Hematopoietic multipotent progenitor cell (in vitro differentiated cells): ENCODE measurements at regions not wholly inside any gene's neighbourhood (a gene's known extent, or its start where the extent isn't known, plus 50 kb on each side); places are given as distances from the start of the nearest gene placed in this dataset.

ENCODE experiments used
- DNase-seq, 3 donors: peaks; one replicate each; pipeline ENCODE4 v3.0.0-alpha.2; 2011 to 2015; ENCODE audit warnings: low read depth in 2 of 3, low spot score in 2 of 3

DNA sequence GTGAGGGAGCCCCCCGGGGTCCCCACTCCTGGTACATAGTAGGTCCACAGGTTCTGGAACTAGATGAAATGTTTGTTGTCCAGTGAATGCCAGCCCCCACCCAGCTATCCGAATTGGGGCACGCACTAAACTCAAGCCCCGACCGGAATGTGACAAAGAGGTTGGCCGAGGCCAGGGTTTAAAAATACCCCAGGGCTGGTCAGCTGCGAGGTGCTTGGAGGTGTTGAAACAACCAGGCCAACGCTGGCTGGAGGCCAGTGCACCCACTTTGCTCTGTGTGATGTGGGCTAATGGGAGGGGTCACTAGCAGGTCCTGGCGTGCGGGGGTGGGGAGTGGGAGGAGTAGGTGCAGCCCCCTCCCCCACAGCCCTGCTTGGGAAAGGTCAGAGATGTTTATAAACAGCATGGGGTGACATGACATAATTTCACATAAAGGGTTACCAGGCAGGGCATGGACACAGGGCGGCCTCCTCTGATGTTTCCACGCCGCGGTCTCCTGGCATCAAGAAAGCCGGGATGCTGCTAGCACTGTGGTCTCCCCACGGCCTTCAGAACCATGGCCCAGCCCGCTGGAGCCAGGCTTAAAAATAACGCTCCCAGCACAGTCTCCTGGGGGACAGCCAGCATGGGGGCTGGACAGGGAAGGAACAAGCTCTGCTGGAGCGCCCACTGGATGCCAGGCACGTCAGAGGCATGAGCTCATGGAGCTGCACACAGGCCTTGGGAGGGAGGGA lies 111.2 kb upstream of the PTPN1 start:
- no peak for DNase-seq

DNA sequence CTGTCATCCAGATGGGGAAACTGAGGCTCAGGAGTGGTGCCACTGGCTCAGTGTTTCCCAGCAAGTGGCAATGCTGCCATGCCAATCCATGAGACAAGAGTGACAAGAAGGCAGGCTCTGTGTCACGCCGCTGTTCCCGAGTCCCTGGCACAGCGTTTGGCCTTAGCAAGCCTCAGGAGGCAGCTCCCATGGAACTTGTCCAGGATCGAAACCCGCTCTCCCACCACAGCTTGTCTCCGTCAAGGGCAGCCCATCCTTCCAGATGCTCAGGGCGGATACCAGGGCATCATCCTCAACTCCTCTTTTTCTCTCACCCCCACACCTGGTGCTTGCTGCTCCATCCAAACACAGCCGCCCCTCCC lies 110.6 kb upstream of the PTPN1 start:
- DNase-seq: no peak

DNA sequence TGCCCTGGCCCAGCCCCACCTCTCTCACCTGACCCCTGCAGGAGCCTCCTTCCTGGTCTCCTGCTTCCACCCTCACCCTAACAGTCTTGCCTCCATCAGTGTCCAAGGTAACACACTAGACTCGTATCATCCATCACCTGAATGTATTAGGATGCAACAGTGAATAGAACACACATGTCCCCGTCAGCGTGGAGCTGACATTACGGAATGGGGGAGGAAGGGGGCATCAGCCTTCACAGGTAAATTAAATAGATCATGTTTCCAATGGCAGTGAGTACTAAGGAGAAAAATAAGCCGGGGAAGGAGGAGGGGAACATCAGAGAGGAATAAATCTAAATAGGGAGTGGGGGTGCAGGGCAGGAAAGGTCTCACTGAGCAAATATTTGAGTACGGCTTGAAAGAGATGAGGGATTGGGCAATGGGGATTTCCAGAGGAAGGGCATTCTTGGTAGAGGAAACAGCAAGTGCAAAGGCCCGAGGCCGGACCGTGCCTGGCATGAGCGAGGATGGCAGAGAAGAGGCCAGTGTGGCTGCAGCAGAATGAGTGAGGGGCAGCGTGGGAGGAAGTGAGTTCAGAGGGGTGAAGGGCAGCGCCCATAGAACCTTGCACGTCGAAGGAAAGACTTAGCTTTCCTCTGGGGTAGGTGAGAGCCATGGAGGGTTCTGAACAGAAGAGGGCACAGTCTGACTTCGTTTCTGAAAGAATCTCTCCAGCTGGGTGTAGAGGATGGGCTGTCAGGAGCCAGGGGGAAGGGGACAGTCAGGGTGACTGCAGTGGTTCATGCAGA lies 110.1 kb upstream of the PTPN1 start:
- no peak for DNase-seq

DNA sequence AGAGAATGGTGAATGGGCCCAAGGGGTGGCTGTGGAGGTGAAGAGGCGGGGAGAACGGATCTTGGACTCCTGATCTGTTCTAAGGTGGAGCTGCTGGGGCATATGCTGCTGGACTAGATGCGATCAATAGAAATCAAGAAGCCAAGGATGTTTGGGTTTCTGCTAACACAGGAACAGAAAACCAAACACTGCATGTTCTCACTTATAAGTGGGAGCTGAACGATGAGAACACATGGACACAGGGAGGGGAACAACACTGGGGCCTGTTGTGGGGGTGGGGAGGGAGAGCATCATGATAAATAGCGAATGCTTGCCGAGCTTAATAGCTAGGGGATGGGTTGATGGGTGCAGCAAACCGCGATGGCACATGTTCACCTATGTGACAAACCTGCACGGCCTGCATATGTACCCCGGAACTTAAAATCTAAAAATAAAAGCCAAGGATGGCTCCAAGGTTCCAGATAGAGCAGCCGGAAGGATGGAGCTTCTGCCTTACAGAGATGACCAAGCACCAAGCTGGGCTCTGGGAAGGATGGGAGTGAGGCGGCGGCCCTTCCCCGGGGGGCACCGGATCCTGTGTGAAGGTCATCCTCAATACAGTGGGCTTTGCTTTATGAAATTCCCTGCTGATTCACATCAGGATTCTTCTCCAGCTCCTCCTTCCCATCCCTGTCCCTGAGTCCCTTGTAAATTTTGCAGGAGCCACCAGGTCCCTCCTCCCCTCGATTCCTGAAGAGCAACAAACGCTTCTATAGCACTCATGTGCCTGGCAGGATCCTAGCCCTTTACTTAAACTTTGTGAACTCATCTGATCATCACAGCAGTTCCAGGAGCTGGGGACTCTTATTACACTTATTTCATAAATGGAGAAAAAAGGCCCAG lies 109.2 kb upstream of the PTPN1 start:
- no peak for DNase-seq

DNA sequence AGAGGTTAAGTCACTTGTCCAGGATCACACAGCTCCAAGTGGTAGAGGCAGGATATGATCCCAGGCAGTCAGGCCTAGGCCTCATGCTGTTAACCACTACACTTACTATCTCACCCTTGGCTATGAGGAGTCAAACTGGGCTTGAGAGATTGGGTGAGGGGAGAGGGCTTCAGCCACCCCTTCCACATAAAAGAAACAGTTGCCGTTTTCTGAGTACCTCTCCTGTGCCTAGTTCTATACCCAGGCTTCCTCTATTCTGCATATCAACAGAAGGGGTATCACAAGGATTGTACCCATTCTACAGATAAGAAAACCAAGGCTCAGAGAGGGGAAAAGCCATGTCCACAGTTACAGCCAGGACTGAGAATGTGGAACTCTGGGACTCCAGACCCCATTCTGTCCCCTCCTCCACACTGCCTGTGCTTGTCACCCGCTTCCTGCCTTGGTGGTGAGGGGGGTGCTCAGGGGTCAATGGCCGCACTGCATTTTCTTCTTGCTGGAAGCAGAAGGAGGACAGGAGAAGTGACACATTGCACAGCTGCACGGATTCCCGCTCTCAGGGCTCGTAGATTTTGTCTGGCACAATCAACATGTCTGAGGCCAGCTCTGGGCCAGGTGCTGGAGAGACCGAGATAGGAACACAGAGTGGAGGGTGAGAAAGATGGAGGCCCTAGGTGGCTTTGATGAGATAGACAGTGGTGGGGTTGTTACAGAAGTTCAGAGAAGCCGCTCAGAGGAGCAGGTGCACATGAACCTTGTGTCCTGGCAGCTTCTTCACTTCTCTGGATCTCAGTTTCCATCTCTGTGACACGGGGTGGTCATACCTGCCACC lies 108.4 kb upstream of the PTPN1 start:
- DNase-seq: no peak

DNA sequence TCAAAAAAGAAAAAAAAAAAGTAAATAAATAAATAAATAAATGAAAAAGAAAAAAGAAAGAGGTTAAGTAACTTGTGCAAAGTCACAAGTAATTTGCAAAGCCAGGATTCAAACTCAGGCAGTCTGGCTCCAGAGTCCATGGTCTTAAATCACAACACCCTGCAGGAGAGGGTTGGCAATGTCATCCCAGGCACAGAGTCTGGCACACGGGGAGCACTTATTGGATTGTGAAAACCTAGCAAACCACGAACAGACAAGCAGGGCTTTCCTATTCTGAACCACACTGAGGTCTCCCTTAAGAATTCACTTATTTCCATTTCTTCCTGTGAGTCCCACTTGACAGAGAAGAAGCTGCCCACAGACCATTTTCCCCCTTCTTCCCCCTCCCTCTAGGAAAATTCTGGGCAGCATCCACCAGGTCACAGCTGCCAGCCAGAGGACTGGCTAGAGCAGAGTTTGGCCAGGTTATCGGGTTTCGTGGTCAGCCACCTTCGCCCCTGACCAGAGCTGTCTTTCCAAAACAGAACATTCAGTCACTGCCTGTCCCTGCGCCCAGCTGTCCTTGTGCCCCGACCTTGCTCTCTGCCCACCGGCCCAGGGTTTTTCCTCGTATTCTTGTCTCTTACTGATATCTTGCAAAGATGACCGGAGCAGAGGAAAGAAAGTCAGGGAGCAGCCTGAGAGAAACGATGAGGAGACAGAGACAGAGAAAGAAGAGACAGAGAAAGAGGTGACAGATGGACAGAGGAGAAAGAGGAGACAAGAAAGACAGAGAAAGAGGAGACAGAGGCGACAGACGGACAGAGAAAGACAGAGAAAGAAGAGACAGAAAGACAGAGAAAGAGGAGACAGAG lies 106.4 kb upstream of the PTPN1 start:
- no peak for DNase-seq

DNA sequence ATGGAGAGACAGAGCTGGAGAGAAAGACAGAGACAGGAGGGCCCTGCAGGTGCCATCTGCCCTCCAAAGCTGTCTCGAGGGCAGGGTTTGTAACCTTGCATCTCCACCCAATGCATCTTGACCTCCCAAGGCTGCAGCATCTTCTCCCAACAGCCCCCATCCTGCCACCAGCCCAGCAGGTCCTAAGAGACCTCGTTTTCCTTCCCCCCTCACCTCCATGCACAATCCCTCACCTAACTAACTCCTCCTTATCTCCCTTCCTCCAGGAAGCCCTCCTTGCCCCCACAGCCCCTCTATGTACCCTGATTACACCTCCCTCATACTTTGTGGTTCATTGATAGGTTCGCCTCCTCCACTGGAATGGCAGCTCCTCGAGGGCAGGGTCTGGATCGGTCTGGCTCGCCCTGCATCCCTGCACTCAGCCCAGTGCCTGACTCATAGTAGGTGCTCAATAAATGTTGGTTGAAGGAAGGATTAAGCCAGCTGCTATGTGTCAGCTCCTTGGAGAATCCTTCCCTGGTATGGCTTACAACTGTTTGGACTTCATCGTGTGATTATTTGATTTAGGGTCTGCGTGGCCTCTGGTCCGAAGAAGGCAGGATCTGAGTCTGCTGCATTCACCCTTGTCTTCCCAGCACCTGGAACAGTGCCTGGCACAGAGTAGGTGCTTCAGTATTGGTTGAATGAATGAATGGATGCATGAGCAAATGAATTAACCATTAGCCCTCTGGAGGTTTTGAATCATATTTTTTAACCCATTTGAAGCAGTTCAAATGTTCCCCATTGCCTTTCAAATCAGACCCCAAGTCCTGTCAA lies 105.6 kb upstream of the PTPN1 start:
- DNase-seq: no peak

DNA sequence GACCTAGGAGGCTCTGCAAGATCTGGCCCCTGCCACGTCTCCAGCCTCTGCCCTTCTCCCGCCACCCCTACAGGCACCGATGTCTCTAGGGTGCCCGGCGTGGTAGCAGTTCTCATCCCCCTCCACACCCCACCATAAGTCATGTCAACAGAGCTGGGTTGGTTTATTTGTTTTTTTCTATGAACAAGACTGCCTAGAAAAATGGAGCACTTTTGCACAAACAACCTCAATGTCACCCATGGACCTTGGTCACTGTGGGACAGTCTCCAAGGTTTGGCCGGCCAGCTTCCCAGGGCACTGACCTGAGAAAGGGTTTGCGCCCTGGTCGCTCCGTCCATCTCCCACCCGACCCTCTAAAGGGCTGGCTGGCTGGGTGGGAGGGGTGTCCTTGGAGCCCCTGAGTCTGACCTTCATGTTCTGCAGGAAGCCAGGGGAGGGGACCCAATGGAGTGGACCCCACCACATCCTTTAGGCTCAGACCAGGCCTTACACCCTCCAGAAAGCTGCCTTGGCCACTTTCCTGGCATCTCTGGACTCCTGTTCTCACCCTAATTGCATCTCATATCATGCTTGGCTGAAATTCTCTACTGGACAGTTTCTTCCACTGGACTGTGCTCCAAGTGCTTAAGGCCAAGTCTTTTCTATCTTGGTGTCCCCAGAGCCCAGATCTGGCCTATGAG lies 104.8 kb upstream of the PTPN1 start:
- no peak for DNase-seq

DNA sequence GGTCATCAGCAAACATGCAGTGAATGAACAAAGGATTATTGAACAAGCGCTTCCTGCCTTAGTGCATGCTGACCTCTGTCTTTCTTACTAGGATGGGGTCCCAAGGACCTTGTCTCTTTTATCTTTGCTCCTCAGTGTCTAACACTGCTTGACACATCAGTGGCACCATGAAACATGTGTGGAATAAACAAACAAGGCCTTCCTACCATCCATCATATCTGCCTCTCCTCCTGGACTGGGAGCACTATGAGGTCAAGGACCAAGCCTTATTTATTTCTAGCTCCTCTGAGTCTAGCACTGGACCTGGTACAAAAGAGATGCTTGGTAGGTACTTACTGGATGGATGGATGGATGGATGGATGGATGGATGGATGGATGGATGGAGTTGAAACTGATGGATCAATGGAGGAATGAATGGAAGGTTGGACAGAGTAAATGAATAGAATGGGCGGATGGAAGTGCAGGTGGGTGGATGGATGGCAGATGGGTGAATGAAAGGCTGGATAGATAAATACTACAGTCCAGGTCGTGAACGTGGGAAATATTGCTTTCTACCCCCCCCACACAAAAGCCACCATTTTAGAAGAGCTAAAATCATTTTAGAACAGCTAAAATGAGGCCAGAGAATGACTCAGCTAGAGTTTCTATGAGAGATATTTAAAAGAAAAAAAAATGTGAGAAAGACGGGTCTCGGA lies 104.1 kb upstream of the PTPN1 start:
- no peak for DNase-seq

DNA sequence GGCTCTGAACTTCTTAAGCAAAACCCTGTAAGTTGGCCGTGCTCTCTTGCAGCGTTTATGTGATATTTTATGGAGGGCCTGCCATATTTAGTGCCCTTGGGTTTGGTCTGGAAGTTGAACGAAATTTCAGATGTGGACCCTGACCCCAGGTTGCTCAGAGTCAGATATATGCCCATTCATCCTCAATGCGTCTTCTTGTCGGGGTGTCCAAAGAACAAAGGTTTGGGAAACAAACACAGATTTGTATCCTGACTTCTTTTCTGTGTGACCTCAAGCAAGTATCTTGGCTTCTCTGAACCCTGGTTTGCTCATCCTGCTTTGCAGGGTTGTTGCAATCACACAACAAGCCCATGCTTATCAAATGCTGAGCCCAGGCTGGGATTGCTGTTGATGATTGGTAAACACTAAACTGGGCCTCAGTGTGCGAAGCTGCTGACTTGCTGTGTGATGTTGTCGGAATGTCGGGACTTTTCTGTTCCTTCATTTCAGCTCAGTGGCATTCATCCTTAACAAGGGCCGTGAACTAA lies 103.5 kb upstream of the PTPN1 start:
- no peak for DNase-seq

DNA sequence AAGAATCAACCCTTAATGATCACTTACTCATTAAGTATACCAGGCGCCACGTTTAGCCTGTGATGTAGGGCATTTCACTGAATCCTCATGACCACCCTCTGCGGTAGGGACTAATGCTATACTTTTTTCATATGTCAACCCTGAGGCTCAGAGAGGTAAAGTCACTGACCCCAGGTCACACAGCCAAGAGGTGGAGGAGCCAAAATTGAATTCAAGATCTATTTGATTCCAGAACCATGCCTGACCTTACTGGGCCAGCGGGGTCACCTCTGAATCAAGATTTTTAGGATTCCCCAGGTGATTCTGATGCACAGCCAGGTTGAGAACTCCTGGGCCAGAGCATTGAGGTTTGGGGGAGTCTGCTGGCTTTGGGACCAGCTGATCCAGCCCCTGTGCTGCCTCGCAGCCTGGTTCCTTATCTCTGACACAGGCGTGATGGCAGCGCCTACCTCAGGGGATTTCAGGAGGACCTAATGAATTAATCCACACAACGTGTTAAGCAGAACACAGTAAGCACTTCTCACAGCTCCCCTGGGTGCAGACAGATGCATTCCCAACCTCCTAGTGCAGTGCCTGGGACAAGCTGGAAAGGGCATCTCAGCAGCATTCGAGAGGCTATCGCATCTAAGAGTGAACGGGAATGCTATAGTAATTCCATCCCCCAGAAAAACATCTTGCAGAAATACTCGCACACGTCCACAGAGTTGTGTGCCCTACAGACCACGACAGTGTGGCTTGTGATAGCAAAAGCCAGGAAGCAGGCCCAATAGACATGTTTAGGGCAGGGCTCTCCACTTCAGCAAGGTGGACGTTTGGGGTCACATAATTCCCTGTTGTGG lies 101.4 kb upstream of the PTPN1 start:
- no peak for DNase-seq

DNA sequence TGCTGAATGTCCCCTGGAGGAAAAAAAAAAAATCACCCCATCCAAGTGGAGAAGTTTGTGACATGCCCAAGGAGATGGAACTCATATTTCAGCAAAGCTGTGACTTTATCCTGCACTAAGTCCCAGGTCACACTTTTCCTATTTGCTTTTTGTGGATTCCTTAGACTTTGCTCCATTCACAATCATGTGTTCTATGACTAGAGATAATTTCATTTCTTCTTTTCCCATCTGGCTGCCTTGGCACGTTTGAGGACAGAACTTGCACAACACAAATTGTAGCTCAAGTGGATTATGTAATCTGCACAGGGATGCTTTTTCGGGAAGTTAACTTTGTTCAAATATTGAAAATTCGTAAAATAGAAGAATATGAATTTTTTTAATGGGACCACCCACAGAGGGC lies 100.7 kb upstream of the PTPN1 start:
- DNase-seq: no peak

DNA sequence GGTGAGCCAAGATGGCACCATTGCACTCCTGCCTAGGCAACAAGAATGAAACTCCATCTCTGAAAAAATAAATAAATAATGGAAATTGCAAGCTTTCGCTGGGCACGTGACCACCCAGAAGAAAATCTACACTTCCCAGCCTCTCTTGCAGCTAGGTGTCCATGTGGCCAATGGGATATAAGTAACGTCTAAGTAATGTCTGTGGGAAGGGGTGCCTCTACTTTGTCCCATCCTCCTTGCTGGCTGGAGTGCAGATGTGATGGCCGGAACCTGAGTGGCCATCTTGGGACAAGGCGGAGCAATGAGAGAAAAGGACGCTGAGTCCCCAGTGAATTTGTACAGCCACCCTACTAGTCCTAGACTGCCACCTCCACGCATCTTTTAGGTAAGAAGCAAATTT lies 99.8 kb upstream of the PTPN1 start:
- DNase-seq: no peak

DNA sequence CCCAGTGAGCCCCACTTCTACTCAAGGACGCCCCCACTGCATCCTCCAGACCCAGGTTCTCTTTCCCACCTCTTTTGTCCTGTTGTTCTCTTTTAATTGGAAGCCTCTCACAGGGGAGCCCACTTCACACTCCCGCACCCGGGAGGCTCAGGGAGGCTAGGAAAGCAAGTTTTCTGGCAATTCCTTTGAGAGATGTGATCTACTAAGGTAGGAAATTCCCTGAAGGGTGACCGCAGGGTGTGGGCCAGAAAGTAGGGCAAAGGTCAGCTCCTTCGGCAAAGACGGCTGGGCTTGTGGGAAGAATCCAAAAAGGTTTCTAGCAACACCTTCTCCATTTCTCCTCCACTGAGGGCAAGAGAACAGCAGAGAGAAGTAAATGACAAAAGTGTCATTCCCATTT lies 98.1 kb upstream of the PTPN1 start:
- DNase-seq: no peak

DNA sequence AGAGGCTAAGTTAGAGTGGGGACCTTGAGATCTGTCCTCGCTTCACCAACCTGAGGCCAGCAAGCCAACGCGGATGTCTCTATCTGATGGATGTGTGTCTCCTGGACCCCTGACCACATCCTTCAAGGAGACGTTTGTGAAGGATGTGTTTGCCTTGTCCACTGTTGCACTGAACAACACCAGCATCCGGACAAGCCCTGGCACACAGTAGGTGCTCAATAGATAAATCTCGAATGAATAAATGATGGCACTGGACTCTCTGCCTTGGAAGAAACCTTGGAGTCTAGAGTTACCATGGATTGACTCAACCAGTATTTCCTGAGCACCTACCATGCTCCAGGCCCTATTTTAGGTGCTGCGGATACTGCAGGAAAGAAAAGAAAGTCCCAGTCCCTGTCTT lies 97.7 kb upstream of the PTPN1 start:
- DNase-seq: no peak

DNA sequence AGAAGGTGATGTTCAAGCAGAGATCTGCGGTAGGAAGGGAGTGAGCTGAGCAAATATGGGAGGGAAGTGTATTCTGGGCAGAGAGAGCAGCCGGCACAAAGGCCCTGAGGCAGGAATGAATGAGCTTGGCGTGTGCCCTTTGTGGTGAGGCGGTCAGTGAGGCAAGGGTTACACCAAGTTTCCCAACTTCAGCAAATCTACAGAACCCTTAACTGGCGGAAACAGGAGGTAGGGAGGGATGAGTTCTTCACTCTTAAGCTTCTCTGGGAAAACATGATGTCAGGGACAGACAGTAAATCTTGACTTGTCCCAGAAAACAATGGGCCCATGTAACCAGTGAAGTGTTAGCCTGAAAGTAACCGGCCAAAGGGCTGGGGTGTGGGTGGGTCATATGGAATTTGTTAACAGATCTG lies 97.1 kb upstream of the PTPN1 start:
- no peak for DNase-seq
